ENCODE measurements at regions not wholly inside any gene's neighbourhood (a gene's known extent, or its start where the extent isn't known, plus 50 kb on each side); places are given as distances from the start of the nearest gene placed in this dataset.
"Not testable (repeated sequence)": the region's sequence is repeated elsewhere in the genome, so short reads cannot be mapped to it uniquely, and the experiment has no call there.

- Mint-ChIP-seq H3K4me3 (no peak overlapping the region), H3K27ac (no peak overlapping the region), H3K36me3 (no peaks in the 10 kb centered on the region), H3K9me3 (peaks cover 2 to 17% (median 5%) of the 10 kb centered on the region in 7 donors), H3K27me3 (no peaks in the 10 kb centered on the region), H3K4me1 (no peaks in the 10 kb centered on the region)
- no peaks in the 10 kb centered on the region for H3K36me3 ChIP-seq (ENCODE audit: control insufficient read depth, insufficient read depth, low read length)
- no peak overlapping the region for H3K4me3 ChIP-seq (ENCODE audit: low read depth, low read length)
- ATAC-seq (ENCODE audit: low read depth in 2 of 2) = no peak
- no peaks in the 10 kb centered on the region for H3K27me3 ChIP-seq (ENCODE audit: control insufficient read depth, insufficient read depth, low read length)
- no peak overlapping the region for H3K27ac ChIP-seq (ENCODE audit: insufficient read depth, low read length, poor library complexity, severe bottlenecking)
- no peak for DNase-seq
- no peaks in the 10 kb centered on the region for H3K9me3 ChIP-seq (ENCODE audit: control insufficient read depth in 2 of 2, low read length in 2 of 2)
- H3K4me1 ChIP-seq (ENCODE audit: control insufficient read depth, insufficient read depth, low read length, poor library complexity, severe bottlenecking) = no peaks in the 10 kb centered on the region
Observed at GRCh38 chr6:19558934-19559333, 278.2 kb upstream of the ID4 start.

- no peaks in the 10 kb centered on the region for H3K36me3 ChIP-seq (ENCODE audit: control insufficient read depth, insufficient read depth, low read length)
- ATAC-seq (ENCODE audit: low read depth in 2 of 2) = no peak
- no peak overlapping the region for H3K4me3 ChIP-seq (ENCODE audit: low read depth, low read length)
- H3K4me1 Mint-ChIP-seq = peaks cover 0 to 2% (median 0%) of the 10 kb centered on the region in 4 donors
- no peaks in the 10 kb centered on the region for H3K27me3 ChIP-seq (ENCODE audit: control insufficient read depth, insufficient read depth, low read length)
- H3K27ac ChIP-seq (ENCODE audit: insufficient read depth, low read length, poor library complexity, severe bottlenecking) = no peak overlapping the region
- H3K9me3 Mint-ChIP-seq = peaks cover 0 to 22% (median 5%) of the 10 kb centered on the region in 7 donors
- H3K27ac Mint-ChIP-seq = no peak overlapping the region
- H3K9me3 ChIP-seq (ENCODE audit: control insufficient read depth in 2 of 2, low read length in 2 of 2) = no peaks in the 10 kb centered on the region
- no peaks in the 10 kb centered on the region for H3K36me3 Mint-ChIP-seq
- no peaks in the 10 kb centered on the region for H3K4me1 ChIP-seq (ENCODE audit: control insufficient read depth, insufficient read depth, low read length, poor library complexity, severe bottlenecking)
- H3K27me3 Mint-ChIP-seq = no peaks in the 10 kb centered on the region
- H3K4me3 Mint-ChIP-seq = no peak overlapping the region
- no peak for DNase-seq
Observed at GRCh38 chr6:19562468-19562867, 274.7 kb upstream of the ID4 start.

- Histone ChIP-seq H3K4me3 (ENCODE audit: low read depth, low read length) (no peak overlapping the region), H3K9me3 (ENCODE audit: control insufficient read depth in 2 of 2, low read length in 2 of 2) (no peaks in the 10 kb centered on the region), H3K4me1 (ENCODE audit: control insufficient read depth, insufficient read depth, low read length, poor library complexity, severe bottlenecking) (no peaks in the 10 kb centered on the region), H3K27me3 (ENCODE audit: control insufficient read depth, insufficient read depth, low read length) (no peaks in the 10 kb centered on the region), H3K27ac (ENCODE audit: insufficient read depth, low read length, poor library complexity, severe bottlenecking) (no peak overlapping the region), H3K36me3 (ENCODE audit: control insufficient read depth, insufficient read depth, low read length) (no peaks in the 10 kb centered on the region)
- Mint-ChIP-seq H3K36me3 (no peaks in the 10 kb centered on the region), H3K27me3 (no peaks in the 10 kb centered on the region), H3K4me1 (peaks cover 0 to 2% (median 0%) of the 10 kb centered on the region in 4 donors), H3K27ac (no peak overlapping the region), H3K4me3 (no peak overlapping the region), H3K9me3 (peaks cover 0 to 16% (median 4%) of the 10 kb centered on the region in 7 donors)
- ATAC-seq (ENCODE audit: low read depth in 2 of 2) (no peak), DNase-seq (no peak)
Observed at GRCh38 chr6:19569563-19569962, 267.6 kb upstream of the ID4 start.

- DNase-seq (no peak), ATAC-seq (ENCODE audit: low read depth in 2 of 2) (no peak)
- Mint-ChIP-seq H3K27me3 (no peaks in the 10 kb centered on the region), H3K4me1 (no peaks in the 10 kb centered on the region), H3K36me3 (no peaks in the 10 kb centered on the region), H3K9me3 (peaks cover 0 to 14% (median 4%) of the 10 kb centered on the region in 7 donors), H3K27ac (no peak overlapping the region), H3K4me3 (no peak overlapping the region)
- no peaks in the 10 kb centered on the region for H3K4me1 ChIP-seq (ENCODE audit: control insufficient read depth, insufficient read depth, low read length, poor library complexity, severe bottlenecking)
- H3K27me3 ChIP-seq (ENCODE audit: control insufficient read depth, insufficient read depth, low read length) = no peaks in the 10 kb centered on the region
- H3K36me3 ChIP-seq (ENCODE audit: control insufficient read depth, insufficient read depth, low read length) = no peaks in the 10 kb centered on the region
- H3K4me3 ChIP-seq (ENCODE audit: low read depth, low read length) = no peak overlapping the region
- H3K27ac ChIP-seq (ENCODE audit: insufficient read depth, low read length, poor library complexity, severe bottlenecking) = no peak overlapping the region
- H3K9me3 ChIP-seq (ENCODE audit: control insufficient read depth in 2 of 2, low read length in 2 of 2) = no peaks in the 10 kb centered on the region
Observed at GRCh38 chr6:19571176-19571575, 266.0 kb upstream of the ID4 start.

GRCh38 chr6:19578481-19578880 is 258.7 kb upstream of the ID4 start:
- Histone ChIP-seq H3K4me1 (ENCODE audit: control insufficient read depth, insufficient read depth, low read length, poor library complexity, severe bottlenecking) (no peaks in the 10 kb centered on the region), H3K4me3 (ENCODE audit: low read depth, low read length) (no peak overlapping the region), H3K27ac (ENCODE audit: insufficient read depth, low read length, poor library complexity, severe bottlenecking) (no peak overlapping the region), H3K36me3 (ENCODE audit: control insufficient read depth, insufficient read depth, low read length) (no peaks in the 10 kb centered on the region), H3K27me3 (ENCODE audit: control insufficient read depth, insufficient read depth, low read length) (no peaks in the 10 kb centered on the region), H3K9me3 (ENCODE audit: control insufficient read depth in 2 of 2, low read length in 2 of 2) (no peaks in the 10 kb centered on the region)
- ATAC-seq (ENCODE audit: low read depth in 2 of 2) (no peak), DNase-seq (no peak)
- Mint-ChIP-seq H3K27me3 (no peaks in the 10 kb centered on the region), H3K36me3 (no peaks in the 10 kb centered on the region), H3K4me1 (no peaks in the 10 kb centered on the region), H3K27ac (no peak overlapping the region), H3K4me3 (no peak overlapping the region), H3K9me3 (peaks cover 0 to 16% (median 4%) of the 10 kb centered on the region in 7 donors)

- H3K27me3 ChIP-seq (ENCODE audit: control insufficient read depth, insufficient read depth, low read length); H3K27ac Mint-ChIP-seq; H3K4me1 ChIP-seq (ENCODE audit: control insufficient read depth, insufficient read depth, low read length, poor library complexity, severe bottlenecking); H3K4me3 Mint-ChIP-seq; ATAC-seq (ENCODE audit: low read depth in 2 of 2); H3K27ac ChIP-seq (ENCODE audit: insufficient read depth, low read length, poor library complexity, severe bottlenecking); H3K4me1 Mint-ChIP-seq; H3K9me3 ChIP-seq (ENCODE audit: control insufficient read depth in 2 of 2, low read length in 2 of 2); H3K4me3 ChIP-seq (ENCODE audit: low read depth, low read length); H3K36me3 Mint-ChIP-seq; DNase-seq; H3K27me3 Mint-ChIP-seq; H3K36me3 ChIP-seq (ENCODE audit: control insufficient read depth, insufficient read depth, low read length): not testable (repeated sequence)
- H3K9me3 Mint-ChIP-seq = peaks cover 2 to 13% (median 7%) of the 10 kb centered on the region in 7 donors
Observed at GRCh38 chr6:19584207-19584606, 253.0 kb upstream of the ID4 start.

GRCh38 chr6:19587238-19587942 is 249.8 kb upstream of the ID4 start:
- H3K4me3 Mint-ChIP-seq = no peak overlapping the region
- H3K4me1 Mint-ChIP-seq = no peaks in the 10 kb centered on the region
- peaks cover 0 to 6% (median 4%) of the 10 kb centered on the region in 7 donors for H3K9me3 Mint-ChIP-seq
- Histone ChIP-seq H3K27me3 (ENCODE audit: control insufficient read depth, insufficient read depth, low read length) (no peaks in the 10 kb centered on the region), H3K4me3 (ENCODE audit: low read depth, low read length) (no peak overlapping the region), H3K27ac (ENCODE audit: insufficient read depth, low read length, poor library complexity, severe bottlenecking) (no peak overlapping the region), H3K9me3 (ENCODE audit: control insufficient read depth in 2 of 2, low read length in 2 of 2) (no peaks in the 10 kb centered on the region), H3K36me3 (ENCODE audit: control insufficient read depth, insufficient read depth, low read length) (no peaks in the 10 kb centered on the region), H3K4me1 (ENCODE audit: control insufficient read depth, insufficient read depth, low read length, poor library complexity, severe bottlenecking) (no peaks in the 10 kb centered on the region)
- no peaks in the 10 kb centered on the region for H3K27me3 Mint-ChIP-seq
- no peaks in the 10 kb centered on the region for H3K36me3 Mint-ChIP-seq
- DNase-seq (no peak), ATAC-seq (ENCODE audit: low read depth in 2 of 2) (no peak)
- no peak overlapping the region for H3K27ac Mint-ChIP-seq

GRCh38 chr6:19590501-19591131 is 246.6 kb upstream of the ID4 start:
- peaks cover 0 to 5% (median 0%) of the 10 kb centered on the region in 7 donors for H3K9me3 Mint-ChIP-seq
- no peaks in the 10 kb centered on the region for H3K27me3 Mint-ChIP-seq
- no peak overlapping the region for H3K4me3 ChIP-seq (ENCODE audit: low read depth, low read length)
- DNase-seq (no peak), ATAC-seq (ENCODE audit: low read depth in 2 of 2) (no peak)
- H3K4me1 Mint-ChIP-seq = no peaks in the 10 kb centered on the region
- no peaks in the 10 kb centered on the region for H3K36me3 Mint-ChIP-seq
- H3K36me3 ChIP-seq (ENCODE audit: control insufficient read depth, insufficient read depth, low read length) = no peaks in the 10 kb centered on the region
- H3K27ac Mint-ChIP-seq = no peak overlapping the region
- no peak overlapping the region for H3K27ac ChIP-seq (ENCODE audit: insufficient read depth, low read length, poor library complexity, severe bottlenecking)
- no peaks in the 10 kb centered on the region for H3K27me3 ChIP-seq (ENCODE audit: control insufficient read depth, insufficient read depth, low read length)
- no peaks in the 10 kb centered on the region for H3K9me3 ChIP-seq (ENCODE audit: control insufficient read depth in 2 of 2, low read length in 2 of 2)
- no peaks in the 10 kb centered on the region for H3K4me1 ChIP-seq (ENCODE audit: control insufficient read depth, insufficient read depth, low read length, poor library complexity, severe bottlenecking)
- no peak overlapping the region for H3K4me3 Mint-ChIP-seq

Measured in CD4-positive, CD25-positive, alpha-beta regulatory T cell (primary cell).